Keratinocyte (primary cell): ENCODE measurements at regions not wholly inside any gene's neighbourhood (a gene's known extent, or its start where the extent isn't known, plus 50 kb on each side); places are given as distances from the start of the nearest gene placed in this dataset.

Experiments
- EZH2 ChIP-seq: IDR thresholded peaks from one replicate; pipeline ENCODE4 v1.6.1; 2012; ENCODE audit warnings: inconsistent platforms, mild to moderate bottlenecking, low read length, moderate library complexity
- TF ChIP-seq, protein P1 (sequence below), 3 experiments: IDR thresholded peaks in 1 of 3; conservative IDR thresholded peaks in 1 of 3; optimal IDR thresholded peaks in 1 of 3; 2 replicates in 2 of 3; 3 replicates in 1 of 3; pipeline versions ENCODE3 to v1.5.1; 2011; ENCODE audit warnings: low read length in 3 of 3, mild to moderate bottlenecking in 3 of 3, moderate library complexity in 2 of 3, control low read depth in 1 of 3, inconsistent platforms in 1 of 3; ENCODE audit not compliant: insufficient read depth in 2 of 3; ENCODE audit errors: extremely low read depth in 1 of 3

DNA sequence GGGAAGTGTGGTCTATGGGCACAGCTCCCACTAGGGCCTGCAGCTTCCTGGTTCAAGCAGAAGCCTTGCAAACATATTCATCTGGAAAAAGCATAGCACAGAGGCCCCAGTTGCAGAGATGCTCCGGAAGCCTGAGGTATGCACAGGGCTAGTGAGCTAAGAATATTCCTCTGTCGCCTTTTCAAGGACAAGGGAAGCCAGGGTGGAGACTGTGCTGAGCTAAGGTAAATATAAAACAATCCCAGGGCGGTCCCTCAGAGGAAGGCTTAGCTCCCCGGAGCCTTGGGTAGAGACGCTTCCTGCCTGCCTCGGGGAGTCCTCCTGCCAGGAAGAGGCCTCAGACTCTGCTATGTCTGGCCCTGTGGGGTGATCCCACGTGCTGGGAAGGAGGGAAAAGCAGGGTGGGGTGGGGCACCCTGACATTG lies 134.8 kb upstream of the FOXA2 start:
- TF ChIP-seq, protein P1, sequence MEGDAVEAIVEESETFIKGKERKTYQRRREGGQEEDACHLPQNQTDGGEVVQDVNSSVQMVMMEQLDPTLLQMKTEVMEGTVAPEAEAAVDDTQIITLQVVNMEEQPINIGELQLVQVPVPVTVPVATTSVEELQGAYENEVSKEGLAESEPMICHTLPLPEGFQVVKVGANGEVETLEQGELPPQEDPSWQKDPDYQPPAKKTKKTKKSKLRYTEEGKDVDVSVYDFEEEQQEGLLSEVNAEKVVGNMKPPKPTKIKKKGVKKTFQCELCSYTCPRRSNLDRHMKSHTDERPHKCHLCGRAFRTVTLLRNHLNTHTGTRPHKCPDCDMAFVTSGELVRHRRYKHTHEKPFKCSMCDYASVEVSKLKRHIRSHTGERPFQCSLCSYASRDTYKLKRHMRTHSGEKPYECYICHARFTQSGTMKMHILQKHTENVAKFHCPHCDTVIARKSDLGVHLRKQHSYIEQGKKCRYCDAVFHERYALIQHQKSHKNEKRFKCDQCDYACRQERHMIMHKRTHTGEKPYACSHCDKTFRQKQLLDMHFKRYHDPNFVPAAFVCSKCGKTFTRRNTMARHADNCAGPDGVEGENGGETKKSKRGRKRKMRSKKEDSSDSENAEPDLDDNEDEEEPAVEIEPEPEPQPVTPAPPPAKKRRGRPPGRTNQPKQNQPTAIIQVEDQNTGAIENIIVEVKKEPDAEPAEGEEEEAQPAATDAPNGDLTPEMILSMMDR (optimal IDR thresholded peaks at IDR 0.05 in 1 of 3, IDR thresholded peaks at IDR 0.05 in 1 of 3, conservative IDR thresholded peaks at IDR 0.05 in 1 of 3; ENCODE audit: extremely low read depth in 1 of 3, insufficient read depth in 2 of 3, low read length in 3 of 3), result no peak
- no peak for TF ChIP-seq EZH2
